ENCODE measurements at regions not wholly inside any gene's neighbourhood (a gene's known extent, or its start where the extent isn't known, plus 50 kb on each side); places are given as distances from the start of the nearest gene placed in this dataset.

DNA sequence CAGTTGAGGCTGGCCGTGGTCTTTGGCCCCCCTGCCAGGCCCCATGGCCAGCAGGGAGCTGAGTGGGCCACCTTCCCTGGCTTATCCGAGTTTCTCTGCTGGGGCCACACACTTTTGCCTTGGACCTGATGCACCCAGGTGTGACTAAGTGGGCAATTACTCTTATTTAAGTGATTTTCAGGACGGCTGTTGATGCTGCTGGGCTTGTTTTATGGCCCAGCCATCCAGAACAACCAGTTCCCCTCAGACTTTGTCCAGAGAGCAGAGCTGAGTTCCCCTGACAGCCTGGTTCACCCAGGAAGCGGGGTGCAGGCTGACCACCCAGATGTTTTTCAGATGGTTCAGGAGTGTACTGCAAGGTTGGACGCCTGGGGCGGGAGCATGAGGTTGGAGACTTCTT lies 68.8 kb downstream of the GLI2 start:
- Histone ChIP-seq H3K36me3 (no peaks in the 10 kb centered on the region), H3K9me3 (no peaks in the 10 kb centered on the region), H3K27me3 (peaks cover under 1% of the 10 kb centered on the region), H3K4me1 (ENCODE audit: control insufficient read depth in 1 of 2, insufficient read depth in 1 of 2, low read depth in 1 of 2, low read length in 1 of 2) (no peaks in the 10 kb centered on the region), H3K4me3 (ENCODE audit: low read depth in 1 of 2, low read length in 1 of 2) (no peak overlapping the region), H3K27ac (no peak overlapping the region)
- TF ChIP-seq, protein P1, sequence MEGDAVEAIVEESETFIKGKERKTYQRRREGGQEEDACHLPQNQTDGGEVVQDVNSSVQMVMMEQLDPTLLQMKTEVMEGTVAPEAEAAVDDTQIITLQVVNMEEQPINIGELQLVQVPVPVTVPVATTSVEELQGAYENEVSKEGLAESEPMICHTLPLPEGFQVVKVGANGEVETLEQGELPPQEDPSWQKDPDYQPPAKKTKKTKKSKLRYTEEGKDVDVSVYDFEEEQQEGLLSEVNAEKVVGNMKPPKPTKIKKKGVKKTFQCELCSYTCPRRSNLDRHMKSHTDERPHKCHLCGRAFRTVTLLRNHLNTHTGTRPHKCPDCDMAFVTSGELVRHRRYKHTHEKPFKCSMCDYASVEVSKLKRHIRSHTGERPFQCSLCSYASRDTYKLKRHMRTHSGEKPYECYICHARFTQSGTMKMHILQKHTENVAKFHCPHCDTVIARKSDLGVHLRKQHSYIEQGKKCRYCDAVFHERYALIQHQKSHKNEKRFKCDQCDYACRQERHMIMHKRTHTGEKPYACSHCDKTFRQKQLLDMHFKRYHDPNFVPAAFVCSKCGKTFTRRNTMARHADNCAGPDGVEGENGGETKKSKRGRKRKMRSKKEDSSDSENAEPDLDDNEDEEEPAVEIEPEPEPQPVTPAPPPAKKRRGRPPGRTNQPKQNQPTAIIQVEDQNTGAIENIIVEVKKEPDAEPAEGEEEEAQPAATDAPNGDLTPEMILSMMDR (IDR thresholded peaks at IDR 0.05), result no peak

DNA sequence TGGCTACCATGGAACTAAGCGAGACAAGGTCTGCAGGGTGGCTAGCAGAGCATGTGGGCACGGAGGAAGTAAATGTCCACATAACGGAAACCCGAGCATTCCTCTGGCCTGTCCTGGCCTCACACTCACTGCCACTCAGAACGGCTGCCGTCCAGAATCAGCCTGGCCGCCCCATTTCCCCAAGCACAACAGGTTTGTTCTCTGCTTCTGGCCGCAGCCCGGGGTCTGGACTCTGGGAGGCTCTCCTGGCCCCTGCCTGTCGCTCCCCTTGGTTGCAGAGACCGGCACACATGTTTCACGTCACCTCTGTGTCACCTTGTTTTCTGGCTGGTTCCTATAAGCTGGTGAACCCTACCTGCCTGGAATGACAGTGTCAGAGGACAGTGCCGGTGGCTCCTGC lies 69.3 kb downstream of the GLI2 start:
- Histone ChIP-seq H3K27ac (no peak overlapping the region), H3K4me1 (ENCODE audit: control insufficient read depth in 1 of 2, insufficient read depth in 1 of 2, low read depth in 1 of 2, low read length in 1 of 2) (no peaks in the 10 kb centered on the region), H3K4me3 (ENCODE audit: low read depth in 1 of 2, low read length in 1 of 2) (no peak overlapping the region)

DNA sequence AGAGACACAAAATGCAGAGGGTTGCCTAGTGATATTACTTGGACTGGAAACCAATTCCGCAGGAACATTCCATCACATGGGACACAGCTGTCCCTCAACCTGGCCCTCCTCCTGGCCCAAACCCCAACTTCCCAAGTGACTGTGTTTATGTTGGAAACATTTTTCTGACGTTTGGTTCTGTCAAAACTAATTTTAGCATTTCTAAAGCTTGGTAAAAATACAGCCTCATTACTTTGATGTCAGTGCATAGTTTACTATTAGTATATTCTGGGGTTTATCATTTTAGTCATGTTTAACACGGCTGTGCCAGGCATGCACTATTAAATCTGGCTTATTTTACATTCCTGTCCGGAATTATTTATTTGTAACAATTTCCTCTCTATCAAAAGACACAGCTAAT lies 69.9 kb downstream of the GLI2 start:
- Histone ChIP-seq H3K36me3 (no peaks in the 10 kb centered on the region), H3K27ac (no peak overlapping the region), H3K27me3 (peaks cover 9% of the 10 kb centered on the region), H3K9me3 (no peaks in the 10 kb centered on the region), H3K4me1 (ENCODE audit: control insufficient read depth in 1 of 2, insufficient read depth in 1 of 2, low read depth in 1 of 2, low read length in 1 of 2) (no peaks in the 10 kb centered on the region), H3K4me3 (ENCODE audit: low read depth in 1 of 2, low read length in 1 of 2) (no peak overlapping the region)
- TF ChIP-seq, protein P1 (IDR thresholded peaks at IDR 0.05), result no peak

More for the DNA sequence above, 69.3 kb downstream of the GLI2 start:
- Histone ChIP-seq H3K9me3 (no peaks in the 10 kb centered on the region), H3K27me3 (peaks cover 6% of the 10 kb centered on the region), H3K36me3 (no peaks in the 10 kb centered on the region)
- TF ChIP-seq, protein P1 (IDR thresholded peaks at IDR 0.05), result no peak

DNA sequence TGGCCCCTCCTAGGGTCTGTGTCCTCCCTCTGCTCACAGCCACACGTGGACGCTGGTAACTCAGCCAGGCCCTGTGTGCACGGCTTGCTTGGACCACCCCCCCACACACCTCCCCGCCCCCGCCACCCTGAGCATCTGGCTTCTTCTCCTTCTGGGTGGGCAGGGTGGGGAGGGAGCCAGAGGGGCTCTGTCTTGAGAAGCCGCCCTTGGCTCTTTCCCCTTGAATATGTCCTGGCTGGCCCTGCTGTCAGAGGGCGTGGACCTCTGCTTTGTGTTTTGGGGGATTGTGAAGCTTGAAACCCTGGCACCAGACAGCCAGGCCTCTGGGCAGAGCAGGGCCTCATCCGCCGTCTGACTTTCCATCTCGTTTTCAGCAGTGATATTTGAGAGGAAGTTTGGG lies 72.1 kb downstream of the GLI2 start:
- H3K27me3 ChIP-seq, result peaks cover 9% of the 10 kb centered on the region
- no peaks in the 10 kb centered on the region for H3K4me1 ChIP-seq (ENCODE audit: control insufficient read depth in 1 of 2, insufficient read depth in 1 of 2, low read depth in 1 of 2, low read length in 1 of 2)
- H3K27ac ChIP-seq, result no peak overlapping the region
- no peaks in the 10 kb centered on the region for H3K36me3 ChIP-seq
- TF ChIP-seq, protein P1 (IDR thresholded peaks at IDR 0.05), result no peak
- no peak overlapping the region for H3K4me3 ChIP-seq (ENCODE audit: low read depth in 1 of 2, low read length in 1 of 2)
- no peaks in the 10 kb centered on the region for H3K9me3 ChIP-seq

DNA sequence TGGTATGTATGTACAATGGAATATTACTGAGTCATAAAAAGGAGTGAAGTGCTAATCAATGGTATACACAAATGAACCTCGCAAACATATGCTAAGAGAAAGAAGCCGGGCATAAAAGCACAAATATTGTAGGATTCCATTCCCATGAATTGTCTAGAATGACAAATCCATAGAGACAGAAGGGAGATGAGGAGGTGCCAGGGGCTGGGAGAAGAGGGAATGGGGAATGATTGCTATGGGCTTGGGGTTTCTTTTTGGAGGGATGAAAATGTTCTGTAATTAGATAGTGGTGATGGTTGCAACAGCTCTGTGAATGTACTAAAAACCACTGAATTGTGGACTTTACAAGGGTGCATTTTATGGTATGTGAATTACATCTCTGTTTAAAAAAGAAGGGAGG lies 73.5 kb downstream of the GLI2 start:
- TF ChIP-seq, protein P1 (IDR thresholded peaks at IDR 0.05), result no peak
- Histone ChIP-seq H3K36me3 (no peaks in the 10 kb centered on the region), H3K9me3 (no peaks in the 10 kb centered on the region), H3K4me1 (ENCODE audit: control insufficient read depth in 1 of 2, insufficient read depth in 1 of 2, low read depth in 1 of 2, low read length in 1 of 2) (no peaks in the 10 kb centered on the region), H3K4me3 (ENCODE audit: low read depth in 1 of 2, low read length in 1 of 2) (no peak overlapping the region), H3K27ac (no peak overlapping the region), H3K27me3 (peaks cover 9% of the 10 kb centered on the region)
